ENCODE measurements at regions not wholly inside any gene's neighbourhood (a gene's known extent, or its start where the extent isn't known, plus 50 kb on each side); places are given as distances from the start of the nearest gene placed in this dataset.

DNA sequence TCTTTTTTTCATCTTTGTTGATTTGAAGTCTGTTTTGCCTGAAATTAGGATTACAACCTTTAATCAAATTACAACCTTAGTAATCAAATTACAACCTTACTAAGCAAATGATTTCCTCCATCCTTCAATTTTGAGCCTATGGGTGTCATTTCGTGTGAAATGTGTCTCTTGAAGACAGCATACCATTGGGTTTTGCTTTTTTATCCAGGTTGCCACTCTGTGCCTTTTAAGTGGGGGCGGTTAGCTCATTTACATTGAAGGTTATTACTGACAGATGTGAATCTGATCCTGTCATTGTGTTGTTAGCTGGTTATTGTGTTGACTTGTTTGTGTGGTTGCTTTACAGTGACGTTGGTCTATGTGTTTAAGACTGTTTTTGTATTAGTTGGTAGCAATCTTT lies 74.8 kb upstream of the BCL9 start:
- no peak for DNase-seq

DNA sequence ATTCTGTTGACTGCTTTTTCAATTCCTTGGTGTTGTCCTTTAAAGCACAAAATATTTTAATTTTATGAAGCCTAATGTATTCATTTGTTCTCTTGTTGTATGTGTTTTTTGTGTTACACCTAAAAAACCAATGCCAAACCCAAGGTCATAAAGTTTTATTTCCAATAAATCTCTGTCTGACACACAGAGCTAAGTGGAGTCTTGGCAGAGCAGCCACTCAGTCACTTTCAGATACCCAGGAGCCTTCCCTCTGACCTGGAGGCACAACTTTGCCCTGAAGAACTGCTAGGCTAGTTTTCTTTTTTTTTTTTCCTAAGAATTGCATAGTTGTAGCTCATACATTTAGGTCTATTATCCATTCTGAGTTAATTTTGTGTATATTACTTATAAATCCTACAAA lies 71.2 kb upstream of the BCL9 start:
- DNase-seq, result no peak

DNA sequence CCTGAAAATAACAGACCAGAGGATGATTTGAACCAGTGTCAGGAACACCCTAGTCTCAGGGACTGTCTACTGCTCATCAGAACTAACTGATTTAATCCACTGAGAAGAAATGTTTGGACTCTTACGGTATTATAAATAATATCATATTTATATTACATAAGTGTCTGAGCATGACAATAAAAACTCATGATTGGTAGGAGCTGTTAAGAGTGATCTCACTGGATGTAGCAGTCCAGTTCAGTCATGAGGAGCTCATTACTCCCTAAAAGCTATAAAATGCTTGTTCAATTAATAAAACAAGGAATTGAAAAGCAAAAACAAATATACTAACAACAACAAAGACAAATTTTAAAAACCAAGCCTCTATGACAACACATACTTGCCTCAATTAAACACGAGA lies 68.8 kb upstream of the BCL9 start:
- DNase-seq, result no peak

DNA sequence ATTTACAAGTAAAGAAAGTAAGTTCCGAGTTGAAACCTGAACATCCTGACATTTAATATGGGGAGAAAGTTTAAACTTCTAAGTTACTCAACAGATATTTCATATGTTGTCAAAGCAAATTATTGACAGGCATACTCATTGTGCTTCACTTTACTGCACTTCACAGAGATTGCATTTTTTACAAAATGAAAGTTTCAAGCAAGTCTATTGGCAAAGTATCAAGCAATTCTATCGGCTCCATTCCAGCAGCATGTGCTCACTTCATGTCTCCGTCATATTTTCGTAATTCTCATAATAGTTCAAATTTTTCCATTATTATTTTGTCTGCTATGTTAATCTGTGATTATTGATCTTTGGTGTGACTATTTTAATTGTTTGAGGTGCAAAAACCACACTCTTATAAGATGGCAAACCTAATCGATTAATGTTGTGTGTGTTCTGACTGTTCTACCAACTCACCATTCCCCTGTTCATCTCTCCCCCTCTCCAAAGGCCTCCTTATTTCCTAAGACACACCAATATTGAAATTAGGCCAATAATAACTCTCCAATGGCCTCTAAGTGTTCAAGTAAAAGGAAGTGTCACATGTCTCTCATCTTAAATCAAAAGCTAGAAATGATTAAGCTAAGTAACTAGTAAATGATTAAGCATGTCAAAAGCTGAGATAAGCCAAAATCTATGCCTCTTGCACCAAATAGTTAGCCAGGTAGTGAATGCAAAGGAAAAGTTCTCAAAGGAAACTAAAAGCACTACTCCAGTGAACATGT lies 68.2 kb upstream of the BCL9 start:
- no peak for DNase-seq

DNA sequence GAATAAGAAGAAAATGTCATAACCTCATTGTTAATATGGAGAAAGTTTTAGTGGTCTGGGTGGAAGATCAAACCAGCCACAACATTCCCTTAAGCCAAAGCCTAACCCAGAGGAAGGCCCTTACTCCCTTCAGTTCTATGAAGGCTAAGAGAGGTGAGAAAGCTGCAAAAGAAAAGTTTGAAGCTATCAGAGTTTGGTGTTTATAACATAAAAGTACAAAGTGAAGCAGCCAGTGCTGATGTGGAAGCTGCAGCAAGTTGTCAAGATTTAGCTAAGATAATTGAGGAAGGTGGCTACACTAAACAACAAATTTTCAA lies 67.6 kb upstream of the BCL9 start:
- DNase-seq, result no peak

DNA sequence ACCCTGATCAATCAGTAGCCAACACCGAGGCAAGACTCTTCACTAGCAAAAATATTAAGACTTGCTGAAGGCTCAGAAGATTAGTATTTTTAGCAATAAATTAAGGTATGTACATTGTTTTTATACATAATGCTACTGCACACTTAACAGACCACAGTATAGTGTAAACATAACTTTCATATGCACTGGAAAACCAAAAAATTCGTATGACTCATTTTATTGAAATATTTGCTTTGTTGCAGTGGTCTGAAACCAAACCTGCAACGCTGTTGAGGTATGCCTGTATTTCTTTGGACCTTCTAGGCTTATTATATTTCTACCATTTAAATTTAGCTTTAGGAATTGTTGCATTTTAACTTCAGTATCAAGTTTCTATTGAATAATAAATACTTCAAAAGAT lies 65.8 kb upstream of the BCL9 start:
- DNase-seq, result no peak

DNA sequence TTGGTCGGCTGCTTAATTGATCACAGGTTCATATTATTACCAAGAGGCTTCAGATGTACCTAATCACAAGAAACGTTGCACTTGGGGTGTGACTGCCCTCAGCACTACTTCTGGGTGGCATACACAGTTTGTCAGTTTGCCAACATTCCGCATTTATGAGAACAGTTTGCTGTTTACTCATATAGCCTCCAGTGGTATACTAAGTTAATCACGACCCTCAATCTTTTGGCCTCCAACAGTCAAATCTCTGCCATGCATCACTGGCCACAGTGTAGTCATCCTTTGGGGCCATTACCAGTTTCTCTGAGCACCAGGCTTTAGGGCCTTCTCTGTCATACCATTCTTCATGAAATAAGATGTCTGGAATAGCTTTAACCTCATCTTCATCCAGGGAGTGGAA lies 62.8 kb upstream of the BCL9 start:
- no peak for DNase-seq

DNA sequence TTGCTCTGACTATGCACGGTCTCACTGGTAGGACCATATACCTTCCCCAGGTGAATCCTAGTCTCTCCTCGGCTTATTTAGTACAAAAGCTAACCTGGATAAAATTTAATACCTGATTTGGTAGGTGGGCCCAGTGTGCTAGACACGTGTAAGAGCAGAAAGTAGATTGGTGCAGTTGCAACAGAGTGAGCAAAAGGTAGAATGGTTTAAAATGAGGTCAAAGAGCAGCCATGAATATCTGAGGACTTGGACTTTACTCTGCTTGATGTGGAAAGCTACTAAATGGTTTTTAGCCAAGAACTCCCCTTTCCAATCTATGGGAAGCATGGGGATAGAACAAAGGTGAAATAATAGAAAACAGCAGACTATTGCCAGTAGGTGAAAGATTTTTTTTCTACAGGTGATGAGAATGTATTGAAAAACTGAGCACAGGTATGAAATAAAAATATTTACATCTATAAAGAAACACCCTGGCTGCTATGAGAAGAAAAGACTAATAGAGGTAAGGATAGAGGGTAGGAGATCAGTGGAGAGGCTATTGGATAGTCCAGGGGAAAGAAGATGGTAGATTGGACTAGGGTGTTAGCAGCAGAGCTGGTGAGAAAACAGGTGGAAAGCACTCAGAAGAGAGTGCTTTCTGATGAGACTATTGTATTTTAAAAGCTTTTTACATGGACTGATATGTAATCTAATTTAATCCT lies 61.3 kb upstream of the BCL9 start:
- DNase-seq, result no peak

DNA sequence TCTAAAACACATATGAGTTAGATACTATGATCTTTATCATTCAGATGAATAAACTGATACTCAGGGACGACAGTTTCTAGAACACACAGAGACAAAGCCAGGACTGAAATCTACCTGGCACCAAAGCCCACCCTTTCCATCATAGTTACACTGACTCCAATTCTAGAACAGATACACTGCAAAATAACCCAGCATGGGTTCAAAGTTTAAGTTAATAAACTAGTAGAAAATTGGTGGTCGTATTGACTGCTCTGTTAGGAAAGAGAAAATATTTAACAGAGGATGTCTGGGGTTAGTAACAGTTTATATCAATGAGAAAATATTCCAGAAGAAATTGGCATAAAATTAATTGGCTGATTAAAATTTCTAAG lies 60.8 kb upstream of the BCL9 start:
- no peak for DNase-seq

DNA sequence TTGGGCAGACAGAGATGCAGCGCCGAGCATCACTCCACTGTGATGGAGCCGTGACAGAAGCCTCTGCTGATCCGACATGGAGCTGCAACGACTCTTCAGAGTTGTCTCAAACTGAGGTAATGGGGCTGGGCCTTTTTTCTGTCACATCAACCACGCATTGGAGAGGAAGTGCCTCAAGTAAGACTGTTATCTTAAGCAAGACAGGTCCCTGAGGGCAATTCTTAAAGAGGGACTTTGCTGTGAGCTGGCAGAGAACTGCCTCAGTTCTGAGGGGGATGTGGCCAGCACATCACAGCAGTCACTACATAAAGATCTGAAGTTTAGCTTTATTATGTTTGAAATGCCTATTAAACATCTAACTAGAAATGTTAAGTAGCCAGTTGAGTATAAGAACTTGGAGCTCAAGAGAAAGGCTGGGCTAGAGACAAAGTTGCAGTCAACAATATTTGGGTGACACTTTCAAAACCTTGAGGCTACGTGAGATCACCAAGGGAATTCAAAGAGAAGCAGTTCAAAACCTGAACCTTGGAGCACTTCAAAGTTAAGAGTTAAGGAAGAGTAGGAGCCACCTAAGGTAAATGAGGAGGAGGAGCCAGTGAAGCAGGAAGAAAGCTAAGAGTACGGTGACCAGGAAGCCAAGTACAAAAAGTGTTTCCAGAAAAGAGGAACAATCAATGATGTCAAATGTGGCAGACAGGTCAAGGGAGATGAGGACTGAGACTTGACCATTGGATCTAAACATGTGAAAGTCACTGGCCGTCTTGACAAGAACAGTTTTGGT lies 54.2 kb upstream of the BCL9 start:
- no peak for DNase-seq

DNA sequence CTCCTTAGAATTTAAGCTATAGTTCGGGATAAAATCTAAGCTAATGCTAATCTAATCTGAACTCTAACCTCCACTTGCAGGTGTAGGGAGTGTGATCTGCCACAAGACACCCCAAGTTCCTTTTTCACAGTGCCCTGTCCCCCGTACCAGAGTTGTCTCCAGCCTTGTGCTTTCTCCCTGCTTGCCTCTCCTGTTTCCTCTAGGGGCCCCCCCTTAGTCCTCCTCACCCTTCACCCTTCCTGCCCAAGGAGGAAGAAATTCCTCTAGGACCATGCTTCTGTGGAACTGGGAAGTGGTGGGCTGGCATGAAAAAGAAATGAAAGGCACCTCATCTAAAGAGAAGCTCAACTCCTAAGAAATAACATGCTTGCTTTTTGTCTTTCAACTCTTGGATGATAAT lies 50.2 kb upstream of the BCL9 start:
- DNase-seq, result no peak
